Kidney capillary endothelial cell (primary cell): ENCODE measurements at regions not wholly inside any gene's neighbourhood (a gene's known extent, or its start where the extent isn't known, plus 50 kb on each side); places are given as distances from the start of the nearest gene placed in this dataset.

Experiments used
- DNase-seq: peaks from one replicate; pipeline ENCODE4 v3.0.0-alpha.2; 2018; ENCODE audit warnings: low spot score

- DNase-seq, result no peak
Observed at GRCh38 chr19:28977826-28978225, 235.1 kb downstream of the UQCRFS1 start.

- DNase-seq, result no peak
Observed at GRCh38 chr19:28972058-28972852, 240.7 kb downstream of the UQCRFS1 start.

- no peak for DNase-seq
Observed at GRCh38 chr19:28971513-28971912, 241.4 kb downstream of the UQCRFS1 start.

GRCh38 chr19:28971049-28971448 lies 241.9 kb downstream of the UQCRFS1 start:
- no peak for DNase-seq

GRCh38 chr19:28968721-28969120 lies 244.2 kb downstream of the UQCRFS1 start:
- DNase-seq, result no peak

GRCh38 chr19:28966737-28967399 lies 246.1 kb downstream of the UQCRFS1 start:
- DNase-seq, result no peak

- DNase-seq, result no peak
Observed at GRCh38 chr19:28964500-28964899, 248.5 kb downstream of the UQCRFS1 start.

- no peak for DNase-seq
Observed at GRCh38 chr19:28963486-28964250, 249.3 kb downstream of the UQCRFS1 start.

GRCh38 chr19:28961772-28962500 lies 251.0 kb downstream of the UQCRFS1 start:
- DNase-seq, result no peak

GRCh38 chr19:28960986-28961705 lies 251.8 kb downstream of the UQCRFS1 start:
- no peak for DNase-seq

- no peak for DNase-seq
Observed at GRCh38 chr19:28960586-28960985, 252.4 kb downstream of the UQCRFS1 start.

- DNase-seq, result no peak
Observed at GRCh38 chr19:28956961-28957360, 256.0 kb downstream of the UQCRFS1 start.

GRCh38 chr19:28956421-28956820 lies 256.5 kb downstream of the UQCRFS1 start:
- no peak for DNase-seq

GRCh38 chr19:28949535-28949934 lies 263.4 kb downstream of the UQCRFS1 start:
- no peak for DNase-seq

- DNase-seq, result no peak
Observed at GRCh38 chr19:28949027-28949426, 263.9 kb downstream of the UQCRFS1 start.

- DNase-seq, result no peak
Observed at GRCh38 chr19:28948566-28948965, 264.4 kb downstream of the UQCRFS1 start.

- no peak for DNase-seq
Observed at GRCh38 chr19:28948026-28948425, 264.9 kb downstream of the UQCRFS1 start.

- no peak for DNase-seq
Observed at GRCh38 chr19:28943651-28944050, 269.3 kb downstream of the UQCRFS1 start.

GRCh38 chr19:28941833-28942232 lies 271.1 kb downstream of the UQCRFS1 start:
- no peak for DNase-seq

- DNase-seq, result no peak
Observed at GRCh38 chr19:28940751-28941500, 272.0 kb downstream of the UQCRFS1 start.

GRCh38 chr19:28939236-28939635 lies 273.7 kb downstream of the UQCRFS1 start:
- no peak for DNase-seq
